ENCODE measurements at regions not wholly inside any gene's neighbourhood (a gene's known extent, or its start where the extent isn't known, plus 50 kb on each side); places are given as distances from the start of the nearest gene placed in this dataset.

- TF ChIP-seq EP300 (IDR thresholded peaks at IDR 0.05) (no peak), CTCF (IDR thresholded peaks at IDR 0.05) (no peak), POLR2A (IDR thresholded peaks at IDR 0.05) (no peak), POLR2AphosphoS5 (IDR thresholded peaks at IDR 0.05) (no peak)
Observed at GRCh38 chr7:35399216-35399615, 145.3 kb upstream of the TBX20 start.

Data from sigmoid colon (tissue), 4 donors.